ENCODE measurements at regions not wholly inside any gene's neighbourhood (a gene's known extent, or its start where the extent isn't known, plus 50 kb on each side); places are given as distances from the start of the nearest gene placed in this dataset.

GRCh38 chr12:127781336-127781735 is 485.6 kb upstream of the TMEM132C start:
- H3K9me3 Mint-ChIP-seq (ENCODE audit: insufficient read depth): peaks cover 3% of the 10 kb centered on the region
- Histone ChIP-seq H3K4me1 (ENCODE audit: control insufficient read depth in 2 of 2, insufficient read depth in 2 of 2, low read length in 2 of 2) (no peaks in the 10 kb centered on the region), H3K9ac (ENCODE audit: low read length) (no peak overlapping the region), H3K4me3 (ENCODE audit: control extremely low read depth in 1 of 5, extremely low read depth in 1 of 5, insufficient read depth in 1 of 5, low read depth in 2 of 5, low read length in 4 of 5) (no peak overlapping the region), H2AFZ (ENCODE audit: insufficient read depth, low read depth, low read length, poor library complexity, severe bottlenecking) (no peak overlapping the region), H3K27ac (ENCODE audit: low read length in 2 of 2) (no peak overlapping the region), H3K27me3 (replicated peaks in 1 of 4; ENCODE audit: control extremely low read depth in 1 of 4, control insufficient read depth in 3 of 4, insufficient read depth in 4 of 4, low read length in 3 of 4) (no peaks in the 10 kb centered on the region), H3K79me2 (ENCODE audit: control insufficient read depth, insufficient read depth, low read length) (no peaks in the 10 kb centered on the region), H4K20me1 (ENCODE audit: control insufficient read depth, insufficient read depth, low read length, poor library complexity, severe bottlenecking) (no peaks in the 10 kb centered on the region), H3K9me3 (ENCODE audit: control extremely low read depth in 1 of 3, control insufficient read depth in 2 of 3, insufficient read depth in 1 of 3, low read length in 2 of 3) (peaks cover 0 to 9% (median 0%) of the 10 kb centered on the region in 3 donors), H3K4me2 (replicated peaks; ENCODE audit: low read depth, low read length, poor library complexity, severe bottlenecking) (no peak overlapping the region), H3K36me3 (replicated peaks in 1 of 2; ENCODE audit: control extremely low read depth in 1 of 2, control insufficient read depth in 1 of 2, extremely low read depth in 1 of 2, insufficient read depth in 2 of 2, low read length in 1 of 2) (no peaks in the 10 kb centered on the region)
- H3K4me1 Mint-ChIP-seq: no peaks in the 10 kb centered on the region
- intact Hi-C loops (cut with micrococcal nuclease): no loop called here
- no peaks in the 10 kb centered on the region for H3K27me3 Mint-ChIP-seq
- TF ChIP-seq CTCF (IDR thresholded peaks at IDR 0.05) (no peak), EZH2 (IDR thresholded peaks at IDR 0.05; ENCODE audit: borderline replicate concordance, insufficient read depth, low read depth, low read length, poor library complexity, severe bottlenecking) (no peak)
- no peak for ATAC-seq (ENCODE audit: low read depth)
- WGBS (ENCODE audit: insufficient coverage): 87% methylated on average over 3 of the region's 5 CpGs
- no peak overlapping the region for H3K27ac Mint-ChIP-seq
- DNase-seq: no peak
- ChIA-PET CTCF (no interaction called here), POLR2A (no interaction called here)
- H3K4me3 Mint-ChIP-seq: no peak overlapping the region

GRCh38 chr12:127785540-127785939 is 481.4 kb upstream of the TMEM132C start:
- Histone ChIP-seq H3K27me3 (replicated peaks in 1 of 4; ENCODE audit: control extremely low read depth in 1 of 4, control insufficient read depth in 3 of 4, insufficient read depth in 4 of 4, low read length in 3 of 4) (no peaks in the 10 kb centered on the region), H2AFZ (ENCODE audit: insufficient read depth, low read depth, low read length, poor library complexity, severe bottlenecking) (no peak overlapping the region), H3K4me3 (ENCODE audit: control extremely low read depth in 1 of 5, extremely low read depth in 1 of 5, insufficient read depth in 1 of 5, low read depth in 2 of 5, low read length in 4 of 5) (no peak overlapping the region), H4K20me1 (ENCODE audit: control insufficient read depth, insufficient read depth, low read length, poor library complexity, severe bottlenecking) (no peaks in the 10 kb centered on the region), H3K9me3 (ENCODE audit: control extremely low read depth in 1 of 3, control insufficient read depth in 2 of 3, insufficient read depth in 1 of 3, low read length in 2 of 3) (peaks cover 0 to 14% (median 0%) of the 10 kb centered on the region in 3 donors), H3K36me3 (replicated peaks in 1 of 2; ENCODE audit: control extremely low read depth in 1 of 2, control insufficient read depth in 1 of 2, extremely low read depth in 1 of 2, insufficient read depth in 2 of 2, low read length in 1 of 2) (no peaks in the 10 kb centered on the region), H3K9ac (ENCODE audit: low read length) (no peak overlapping the region), H3K79me2 (ENCODE audit: control insufficient read depth, insufficient read depth, low read length) (no peaks in the 10 kb centered on the region), H3K4me2 (replicated peaks; ENCODE audit: low read depth, low read length, poor library complexity, severe bottlenecking) (no peak overlapping the region), H3K4me1 (ENCODE audit: control insufficient read depth in 2 of 2, insufficient read depth in 2 of 2, low read length in 2 of 2) (no peaks in the 10 kb centered on the region), H3K27ac (ENCODE audit: low read length in 2 of 2) (no peak overlapping the region)
- ChIA-PET POLR2A (no interaction called here), CTCF (no interaction called here)
- Mint-ChIP-seq H3K27me3 (no peaks in the 10 kb centered on the region), H3K4me1 (no peaks in the 10 kb centered on the region), H3K27ac (no peak overlapping the region), H3K4me3 (no peak overlapping the region), H3K9me3 (ENCODE audit: insufficient read depth) (peaks cover 11% of the 10 kb centered on the region)
- no CpG with 5 or more reads among the region's 5 CpGs for WGBS (ENCODE audit: insufficient coverage)
- TF ChIP-seq CTCF (IDR thresholded peaks at IDR 0.05) (no peak), EZH2 (IDR thresholded peaks at IDR 0.05; ENCODE audit: borderline replicate concordance, insufficient read depth, low read depth, low read length, poor library complexity, severe bottlenecking) (no peak)
- DNase-seq: no peak
- intact Hi-C loops (cut with micrococcal nuclease): no loop called here
- no peak for ATAC-seq (ENCODE audit: low read depth)

Measured in B cell (primary cell).